ENCODE measurements at regions not wholly inside any gene's neighbourhood (a gene's known extent, or its start where the extent isn't known, plus 50 kb on each side); places are given as distances from the start of the nearest gene placed in this dataset.

GRCh38 chr13:74847966-74848365 lies 634.0 kb downstream of the TBC1D4 start:
- Mint-ChIP-seq H3K4me3 (no peak overlapping the region), H3K4me1 (ENCODE audit: low read depth) (no peaks in the 10 kb centered on the region), H3K9me3 (no peaks in the 10 kb centered on the region), H3K27me3 (ENCODE audit: insufficient read depth) (no peaks in the 10 kb centered on the region), H3K27ac (no peak overlapping the region), H3K36me3 (ENCODE audit: low read depth) (no peaks in the 10 kb centered on the region)
- no peak for DNase-seq (ENCODE audit: low spot score)
- intact Hi-C loops (cut with micrococcal nuclease), result no loop called here

GRCh38 chr13:74845806-74846205 lies 636.2 kb downstream of the TBC1D4 start:
- no peak overlapping the region for H3K27ac Mint-ChIP-seq
- no peaks in the 10 kb centered on the region for H3K9me3 Mint-ChIP-seq
- no peaks in the 10 kb centered on the region for H3K36me3 Mint-ChIP-seq (ENCODE audit: low read depth)
- no peak overlapping the region for H3K4me3 Mint-ChIP-seq
- DNase-seq (ENCODE audit: low spot score), result no peak
- intact Hi-C loops (cut with micrococcal nuclease), result no loop called here
- no peaks in the 10 kb centered on the region for H3K4me1 Mint-ChIP-seq (ENCODE audit: low read depth)
- H3K27me3 Mint-ChIP-seq (ENCODE audit: insufficient read depth), result no peaks in the 10 kb centered on the region

GRCh38 chr13:74841651-74842050 lies 640.3 kb downstream of the TBC1D4 start:
- H3K36me3 Mint-ChIP-seq (ENCODE audit: low read depth), result no peaks in the 10 kb centered on the region
- no peaks in the 10 kb centered on the region for H3K4me1 Mint-ChIP-seq (ENCODE audit: low read depth)
- no peaks in the 10 kb centered on the region for H3K9me3 Mint-ChIP-seq
- DNase-seq (ENCODE audit: low spot score), result no peak
- no peak overlapping the region for H3K27ac Mint-ChIP-seq
- intact Hi-C loops (cut with micrococcal nuclease), result no loop called here
- no peaks in the 10 kb centered on the region for H3K27me3 Mint-ChIP-seq (ENCODE audit: insufficient read depth)
- H3K4me3 Mint-ChIP-seq, result no peak overlapping the region

- H3K4me1 Mint-ChIP-seq (ENCODE audit: low read depth), result no peaks in the 10 kb centered on the region
- no peak overlapping the region for H3K4me3 Mint-ChIP-seq
These were observed 640.8 kb downstream of the TBC1D4 start for GRCh38 chr13:74841123-74841522.

GRCh38 chr13:74839656-74840055 lies 642.3 kb downstream of the TBC1D4 start:
- H3K27me3 Mint-ChIP-seq (ENCODE audit: insufficient read depth), result no peaks in the 10 kb centered on the region
- intact Hi-C loops (cut with micrococcal nuclease), result no loop called here
- H3K4me1 Mint-ChIP-seq (ENCODE audit: low read depth), result no peaks in the 10 kb centered on the region
- H3K9me3 Mint-ChIP-seq, result no peaks in the 10 kb centered on the region
- DNase-seq (ENCODE audit: low spot score), result no peak
- no peak overlapping the region for H3K27ac Mint-ChIP-seq
- H3K4me3 Mint-ChIP-seq, result no peak overlapping the region
- H3K36me3 Mint-ChIP-seq (ENCODE audit: low read depth), result no peaks in the 10 kb centered on the region

More at GRCh38 chr13:74841123-74841522, 640.8 kb downstream of the TBC1D4 start:
- H3K9me3 Mint-ChIP-seq, result no peaks in the 10 kb centered on the region
- DNase-seq (ENCODE audit: low spot score), result no peak
- no peaks in the 10 kb centered on the region for H3K36me3 Mint-ChIP-seq (ENCODE audit: low read depth)
- intact Hi-C loops (cut with micrococcal nuclease), result no loop called here
- H3K27ac Mint-ChIP-seq, result no peak overlapping the region
- H3K27me3 Mint-ChIP-seq (ENCODE audit: insufficient read depth), result no peaks in the 10 kb centered on the region

- no peaks in the 10 kb centered on the region for H3K4me1 Mint-ChIP-seq (ENCODE audit: low read depth)
- intact Hi-C loops (cut with micrococcal nuclease), result no loop called here
- H3K27me3 Mint-ChIP-seq (ENCODE audit: insufficient read depth), result no peaks in the 10 kb centered on the region
- no peak overlapping the region for H3K4me3 Mint-ChIP-seq
- no peaks in the 10 kb centered on the region for H3K9me3 Mint-ChIP-seq
- H3K27ac Mint-ChIP-seq, result no peak overlapping the region
- H3K36me3 Mint-ChIP-seq (ENCODE audit: low read depth), result no peaks in the 10 kb centered on the region
- no peak for DNase-seq (ENCODE audit: low spot score)
These were observed 643.9 kb downstream of the TBC1D4 start for GRCh38 chr13:74838096-74838495.

GRCh38 chr13:74836628-74837027 lies 645.3 kb downstream of the TBC1D4 start:
- H3K27ac Mint-ChIP-seq, result no peak overlapping the region
- no peak overlapping the region for H3K4me3 Mint-ChIP-seq
- H3K9me3 Mint-ChIP-seq, result no peaks in the 10 kb centered on the region
- H3K4me1 Mint-ChIP-seq (ENCODE audit: low read depth), result no peaks in the 10 kb centered on the region
- no peaks in the 10 kb centered on the region for H3K36me3 Mint-ChIP-seq (ENCODE audit: low read depth)
- no peaks in the 10 kb centered on the region for H3K27me3 Mint-ChIP-seq (ENCODE audit: insufficient read depth)
- intact Hi-C loops (cut with micrococcal nuclease), result no loop called here
- no peak for DNase-seq (ENCODE audit: low spot score)

GRCh38 chr13:74835579-74835978 lies 646.4 kb downstream of the TBC1D4 start:
- H3K9me3 Mint-ChIP-seq, result no peaks in the 10 kb centered on the region
- H3K36me3 Mint-ChIP-seq (ENCODE audit: low read depth), result no peaks in the 10 kb centered on the region
- no peaks in the 10 kb centered on the region for H3K27me3 Mint-ChIP-seq (ENCODE audit: insufficient read depth)
- H3K4me1 Mint-ChIP-seq (ENCODE audit: low read depth), result no peaks in the 10 kb centered on the region
- no peak overlapping the region for H3K4me3 Mint-ChIP-seq
- intact Hi-C loops (cut with micrococcal nuclease), result no loop called here
- DNase-seq (ENCODE audit: low spot score), result no peak
- H3K27ac Mint-ChIP-seq, result no peak overlapping the region

GRCh38 chr13:74825938-74826246 lies 656.1 kb downstream of the TBC1D4 start:
- Mint-ChIP-seq H3K36me3 (ENCODE audit: low read depth) (no peaks in the 10 kb centered on the region), H3K4me1 (ENCODE audit: low read depth) (no peaks in the 10 kb centered on the region), H3K9me3 (no peaks in the 10 kb centered on the region), H3K4me3 (no peak overlapping the region), H3K27me3 (ENCODE audit: insufficient read depth) (no peaks in the 10 kb centered on the region), H3K27ac (no peak overlapping the region)
- DNase-seq (ENCODE audit: low spot score), result no peak
- intact Hi-C loops (cut with micrococcal nuclease), result no loop called here

- H3K27ac Mint-ChIP-seq, result no peak overlapping the region
- H3K4me1 Mint-ChIP-seq (ENCODE audit: low read depth), result no peaks in the 10 kb centered on the region
- H3K9me3 Mint-ChIP-seq, result no peaks in the 10 kb centered on the region
- H3K36me3 Mint-ChIP-seq (ENCODE audit: low read depth), result no peaks in the 10 kb centered on the region
- no peaks in the 10 kb centered on the region for H3K27me3 Mint-ChIP-seq (ENCODE audit: insufficient read depth)
- no peak overlapping the region for H3K4me3 Mint-ChIP-seq
- intact Hi-C loops (cut with micrococcal nuclease), result no loop called here
- DNase-seq (ENCODE audit: low spot score), result no peak
These were observed 656.6 kb downstream of the TBC1D4 start for GRCh38 chr13:74825152-74825937.

- no peak overlapping the region for H3K4me3 Mint-ChIP-seq
- intact Hi-C loops (cut with micrococcal nuclease), result no loop called here
- no peaks in the 10 kb centered on the region for H3K4me1 Mint-ChIP-seq (ENCODE audit: low read depth)
- no peaks in the 10 kb centered on the region for H3K27me3 Mint-ChIP-seq (ENCODE audit: insufficient read depth)
- DNase-seq (ENCODE audit: low spot score), result no peak
- no peaks in the 10 kb centered on the region for H3K9me3 Mint-ChIP-seq
- H3K27ac Mint-ChIP-seq, result no peak overlapping the region
- H3K36me3 Mint-ChIP-seq (ENCODE audit: low read depth), result no peaks in the 10 kb centered on the region
These were observed 661.2 kb downstream of the TBC1D4 start for GRCh38 chr13:74820809-74821208.

- intact Hi-C loops (cut with micrococcal nuclease), result no loop called here
- H3K36me3 Mint-ChIP-seq (ENCODE audit: low read depth), result no peaks in the 10 kb centered on the region
- no peaks in the 10 kb centered on the region for H3K27me3 Mint-ChIP-seq (ENCODE audit: insufficient read depth)
- H3K4me3 Mint-ChIP-seq, result no peak overlapping the region
- no peaks in the 10 kb centered on the region for H3K4me1 Mint-ChIP-seq (ENCODE audit: low read depth)
- no peaks in the 10 kb centered on the region for H3K9me3 Mint-ChIP-seq
- H3K27ac Mint-ChIP-seq, result no peak overlapping the region
- DNase-seq (ENCODE audit: low spot score), result no peak
These were observed 662.4 kb downstream of the TBC1D4 start for GRCh38 chr13:74819549-74819948.

- no peaks in the 10 kb centered on the region for H3K36me3 Mint-ChIP-seq (ENCODE audit: low read depth)
- H3K4me3 Mint-ChIP-seq, result no peak overlapping the region
- no peaks in the 10 kb centered on the region for H3K4me1 Mint-ChIP-seq (ENCODE audit: low read depth)
- intact Hi-C loops (cut with micrococcal nuclease), result no loop called here
- H3K27ac Mint-ChIP-seq, result no peak overlapping the region
- no peaks in the 10 kb centered on the region for H3K27me3 Mint-ChIP-seq (ENCODE audit: insufficient read depth)
- no peaks in the 10 kb centered on the region for H3K9me3 Mint-ChIP-seq
- no peak for DNase-seq (ENCODE audit: low spot score)
These were observed 665.2 kb downstream of the TBC1D4 start for GRCh38 chr13:74816737-74817136.

GRCh38 chr13:74796157-74796556 lies 662.0 kb upstream of the KLF12 start:
- no peak for DNase-seq (ENCODE audit: low spot score)
- no peaks in the 10 kb centered on the region for H3K4me1 Mint-ChIP-seq (ENCODE audit: low read depth)
- intact Hi-C loops (cut with micrococcal nuclease), result no loop called here
- H3K27ac Mint-ChIP-seq, result no peak overlapping the region
- H3K36me3 Mint-ChIP-seq (ENCODE audit: low read depth), result no peaks in the 10 kb centered on the region
- no peaks in the 10 kb centered on the region for H3K27me3 Mint-ChIP-seq (ENCODE audit: insufficient read depth)
- H3K9me3 Mint-ChIP-seq, result no peaks in the 10 kb centered on the region
- H3K4me3 Mint-ChIP-seq, result no peak overlapping the region
